Astrocyte of the cerebellum (primary cell): ENCODE measurements at regions not wholly inside any gene's neighbourhood (a gene's known extent, or its start where the extent isn't known, plus 50 kb on each side); places are given as distances from the start of the nearest gene placed in this dataset.

ENCODE experiments used
- DNase-seq: peaks from one replicate; pipeline ENCODE4 v3.0.0-alpha.2; 2011; ENCODE audit warnings: low read depth
- H3K4me3 ChIP-seq: 2 replicates; pipeline ENCODE4 v1.5.1; 2011; ENCODE audit warnings: mild to moderate bottlenecking, low read depth, low read length, moderate library complexity
- CTCF ChIP-seq: IDR thresholded peaks from 2 replicates; pipeline ENCODE4 v1.5.1; 2012; ENCODE audit warnings: low read length, low read depth, moderate library complexity, mild to moderate bottlenecking; ENCODE audit errors: missing control alignments
- in situ Hi-C: cut with HindIII; loops from 2 replicates; pipeline ENCODE4 v1.10.0; 2017; ENCODE audit warnings: low sequenced_read_pairs

GRCh38 chr11:11750017-11750878 is 91.5 kb upstream of the USP47 start:
- in situ Hi-C loops: no loop called here
- no peak overlapping the region for H3K4me3 ChIP-seq

GRCh38 chr11:11748706-11749365 is 92.9 kb upstream of the USP47 start:
- TF ChIP-seq CTCF: no peak
- H3K4me3 ChIP-seq: no peak overlapping the region
- in situ Hi-C loops: no loop called here
- no peak for DNase-seq

More at GRCh38 chr11:11750017-11750878, 91.5 kb upstream of the USP47 start:
- no peak for TF ChIP-seq CTCF
- no peak for DNase-seq

- TF ChIP-seq CTCF: no peak
- in situ Hi-C loops: no loop called here
Measured at GRCh38 chr11:11747570-11747969, 94.2 kb upstream of the USP47 start.

GRCh38 chr11:11746449-11746848 is 95.3 kb upstream of the USP47 start:
- no peak for DNase-seq
- H3K4me3 ChIP-seq: no peak overlapping the region
- TF ChIP-seq CTCF: no peak
- in situ Hi-C loops: no loop called here

More at GRCh38 chr11:11747570-11747969, 94.2 kb upstream of the USP47 start:
- H3K4me3 ChIP-seq: no peak overlapping the region
- DNase-seq: no peak

- no peak for DNase-seq
- TF ChIP-seq CTCF: no peak
- no peak overlapping the region for H3K4me3 ChIP-seq
- in situ Hi-C loops: no loop called here
Measured at GRCh38 chr11:11743216-11743615, 98.6 kb upstream of the USP47 start.

- in situ Hi-C loops: no loop called here
- DNase-seq: no peak
- no peak overlapping the region for H3K4me3 ChIP-seq
- no peak for TF ChIP-seq CTCF
Measured at GRCh38 chr11:11742486-11742885, 99.3 kb upstream of the USP47 start.
